ENCODE measurements at regions not wholly inside any gene's neighbourhood (a gene's known extent, or its start where the extent isn't known, plus 50 kb on each side); places are given as distances from the start of the nearest gene placed in this dataset.

DNA sequence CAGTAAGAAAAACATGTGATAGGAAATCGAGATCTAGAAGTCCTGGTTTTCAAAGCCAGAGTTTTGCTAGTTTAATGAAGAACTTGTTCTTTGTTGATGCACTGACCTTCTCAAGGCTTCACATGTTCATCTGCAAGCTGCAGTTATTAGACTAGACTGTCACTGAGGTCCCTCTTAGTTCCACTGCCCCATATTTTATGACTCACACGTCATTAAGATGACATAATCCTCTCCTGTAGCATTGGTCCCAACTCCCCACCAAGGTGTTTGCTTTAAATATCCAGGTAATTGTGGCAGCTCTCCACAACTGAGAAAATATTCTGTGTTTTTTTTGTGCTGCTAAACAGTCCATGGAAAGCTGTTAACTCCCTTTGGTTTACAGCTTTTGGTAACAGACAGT, 149.7 kb downstream of the MREG start (continued):
- TF ChIP-seq, protein P1, sequence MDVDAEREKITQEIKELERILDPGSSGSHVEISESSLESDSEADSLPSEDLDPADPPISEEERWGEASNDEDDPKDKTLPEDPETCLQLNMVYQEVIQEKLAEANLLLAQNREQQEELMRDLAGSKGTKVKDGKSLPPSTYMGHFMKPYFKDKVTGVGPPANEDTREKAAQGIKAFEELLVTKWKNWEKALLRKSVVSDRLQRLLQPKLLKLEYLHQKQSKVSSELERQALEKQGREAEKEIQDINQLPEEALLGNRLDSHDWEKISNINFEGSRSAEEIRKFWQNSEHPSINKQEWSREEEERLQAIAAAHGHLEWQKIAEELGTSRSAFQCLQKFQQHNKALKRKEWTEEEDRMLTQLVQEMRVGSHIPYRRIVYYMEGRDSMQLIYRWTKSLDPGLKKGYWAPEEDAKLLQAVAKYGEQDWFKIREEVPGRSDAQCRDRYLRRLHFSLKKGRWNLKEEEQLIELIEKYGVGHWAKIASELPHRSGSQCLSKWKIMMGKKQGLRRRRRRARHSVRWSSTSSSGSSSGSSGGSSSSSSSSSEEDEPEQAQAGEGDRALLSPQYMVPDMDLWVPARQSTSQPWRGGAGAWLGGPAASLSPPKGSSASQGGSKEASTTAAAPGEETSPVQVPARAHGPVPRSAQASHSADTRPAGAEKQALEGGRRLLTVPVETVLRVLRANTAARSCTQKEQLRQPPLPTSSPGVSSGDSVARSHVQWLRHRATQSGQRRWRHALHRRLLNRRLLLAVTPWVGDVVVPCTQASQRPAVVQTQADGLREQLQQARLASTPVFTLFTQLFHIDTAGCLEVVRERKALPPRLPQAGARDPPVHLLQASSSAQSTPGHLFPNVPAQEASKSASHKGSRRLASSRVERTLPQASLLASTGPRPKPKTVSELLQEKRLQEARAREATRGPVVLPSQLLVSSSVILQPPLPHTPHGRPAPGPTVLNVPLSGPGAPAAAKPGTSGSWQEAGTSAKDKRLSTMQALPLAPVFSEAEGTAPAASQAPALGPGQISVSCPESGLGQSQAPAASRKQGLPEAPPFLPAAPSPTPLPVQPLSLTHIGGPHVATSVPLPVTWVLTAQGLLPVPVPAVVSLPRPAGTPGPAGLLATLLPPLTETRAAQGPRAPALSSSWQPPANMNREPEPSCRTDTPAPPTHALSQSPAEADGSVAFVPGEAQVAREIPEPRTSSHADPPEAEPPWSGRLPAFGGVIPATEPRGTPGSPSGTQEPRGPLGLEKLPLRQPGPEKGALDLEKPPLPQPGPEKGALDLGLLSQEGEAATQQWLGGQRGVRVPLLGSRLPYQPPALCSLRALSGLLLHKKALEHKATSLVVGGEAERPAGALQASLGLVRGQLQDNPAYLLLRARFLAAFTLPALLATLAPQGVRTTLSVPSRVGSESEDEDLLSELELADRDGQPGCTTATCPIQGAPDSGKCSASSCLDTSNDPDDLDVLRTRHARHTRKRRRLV (CRISPR knock-in tag; IDR thresholded peaks at IDR 0.05) = no peak
- TF ChIP-seq ZBTB1 (CRISPR knock-in tag; IDR thresholded peaks at IDR 0.05; ENCODE audit: borderline replicate concordance) = no peak
- no peak for TF ChIP-seq HNRNPLL (IDR thresholded peaks at IDR 0.05; ENCODE audit: low read depth, low read length, poor library complexity, severe bottlenecking)
- TF ChIP-seq ZBTB7A (CRISPR knock-in tag; IDR thresholded peaks at IDR 0.05) = no peak
- TF ChIP-seq TBX2 (CRISPR knock-in tag; IDR thresholded peaks at IDR 0.05; ENCODE audit: borderline replicate concordance) = no peak
- TF ChIP-seq, protein P2, sequence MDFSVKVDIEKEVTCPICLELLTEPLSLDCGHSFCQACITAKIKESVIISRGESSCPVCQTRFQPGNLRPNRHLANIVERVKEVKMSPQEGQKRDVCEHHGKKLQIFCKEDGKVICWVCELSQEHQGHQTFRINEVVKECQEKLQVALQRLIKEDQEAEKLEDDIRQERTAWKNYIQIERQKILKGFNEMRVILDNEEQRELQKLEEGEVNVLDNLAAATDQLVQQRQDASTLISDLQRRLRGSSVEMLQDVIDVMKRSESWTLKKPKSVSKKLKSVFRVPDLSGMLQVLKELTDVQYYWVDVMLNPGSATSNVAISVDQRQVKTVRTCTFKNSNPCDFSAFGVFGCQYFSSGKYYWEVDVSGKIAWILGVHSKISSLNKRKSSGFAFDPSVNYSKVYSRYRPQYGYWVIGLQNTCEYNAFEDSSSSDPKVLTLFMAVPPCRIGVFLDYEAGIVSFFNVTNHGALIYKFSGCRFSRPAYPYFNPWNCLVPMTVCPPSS (IDR thresholded peaks at IDR 0.05) = no peak
- no peak for TF ChIP-seq ZNF335 (CRISPR knock-in tag; IDR thresholded peaks at IDR 0.05)
- TF ChIP-seq TARDBP (CRISPR knock-in tag; IDR thresholded peaks at IDR 0.05) = no peak
- peak; percentile 50; the same call in 1 of the 2 replicates for TF ChIP-seq ATF7 (IDR thresholded peaks at IDR 0.05)
- TF ChIP-seq ATF7 (CRISPR knock-in tag; IDR thresholded peaks at IDR 0.05) = no peak
- no peak for TF ChIP-seq SRF (IDR thresholded peaks at IDR 0.05; ENCODE audit: low read depth, low read length)
- TF ChIP-seq CREB1 (IDR thresholded peaks at IDR 0.05) = peak; percentile 36; the same call in 1 of the 2 replicates
- TF ChIP-seq CREB1 (CRISPR knock-in tag; IDR thresholded peaks at IDR 0.05) = no peak
- no peak for TF ChIP-seq FIP1L1 (IDR thresholded peaks at IDR 0.05; ENCODE audit: borderline replicate concordance, insufficient read depth, low read depth, low read length)
- no peak for TF ChIP-seq RFX5 (IDR thresholded peaks at IDR 0.05; ENCODE audit: low read depth, low read length)
- TF ChIP-seq, protein P3, sequence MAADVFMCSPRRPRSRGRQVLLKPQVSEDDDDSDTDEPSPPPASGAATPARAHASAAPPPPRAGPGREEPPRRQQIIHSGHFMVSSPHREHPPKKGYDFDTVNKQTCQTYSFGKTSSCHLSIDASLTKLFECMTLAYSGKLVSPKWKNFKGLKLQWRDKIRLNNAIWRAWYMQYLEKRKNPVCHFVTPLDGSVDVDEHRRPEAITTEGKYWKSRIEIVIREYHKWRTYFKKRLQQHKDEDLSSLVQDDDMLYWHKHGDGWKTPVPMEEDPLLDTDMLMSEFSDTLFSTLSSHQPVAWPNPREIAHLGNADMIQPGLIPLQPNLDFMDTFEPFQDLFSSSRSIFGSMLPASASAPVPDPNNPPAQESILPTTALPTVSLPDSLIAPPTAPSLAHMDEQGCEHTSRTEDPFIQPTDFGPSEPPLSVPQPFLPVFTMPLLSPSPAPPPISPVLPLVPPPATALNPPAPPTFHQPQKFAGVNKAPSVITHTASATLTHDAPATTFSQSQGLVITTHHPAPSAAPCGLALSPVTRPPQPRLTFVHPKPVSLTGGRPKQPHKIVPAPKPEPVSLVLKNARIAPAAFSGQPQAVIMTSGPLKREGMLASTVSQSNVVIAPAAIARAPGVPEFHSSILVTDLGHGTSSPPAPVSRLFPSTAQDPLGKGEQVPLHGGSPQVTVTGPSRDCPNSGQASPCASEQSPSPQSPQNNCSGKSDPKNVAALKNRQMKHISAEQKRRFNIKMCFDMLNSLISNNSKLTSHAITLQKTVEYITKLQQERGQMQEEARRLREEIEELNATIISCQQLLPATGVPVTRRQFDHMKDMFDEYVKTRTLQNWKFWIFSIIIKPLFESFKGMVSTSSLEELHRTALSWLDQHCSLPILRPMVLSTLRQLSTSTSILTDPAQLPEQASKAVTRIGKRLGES (CRISPR knock-in tag; IDR thresholded peaks at IDR 0.05; ENCODE audit: borderline replicate concordance) = no peak

Data from HepG2 (cell line).